GM21447 (cell line): ENCODE measurements at regions not wholly inside any gene's neighbourhood (a gene's known extent, or its start where the extent isn't known, plus 50 kb on each side); places are given as distances from the start of the nearest gene placed in this dataset.

ENCODE experiments used
- ATAC-seq: cut with Tn5 transposase; IDR thresholded peaks from one replicate; pipeline ENCODE4 v1.9.1; 2021; ENCODE audit not compliant: unreplicated experiment

DNA sequence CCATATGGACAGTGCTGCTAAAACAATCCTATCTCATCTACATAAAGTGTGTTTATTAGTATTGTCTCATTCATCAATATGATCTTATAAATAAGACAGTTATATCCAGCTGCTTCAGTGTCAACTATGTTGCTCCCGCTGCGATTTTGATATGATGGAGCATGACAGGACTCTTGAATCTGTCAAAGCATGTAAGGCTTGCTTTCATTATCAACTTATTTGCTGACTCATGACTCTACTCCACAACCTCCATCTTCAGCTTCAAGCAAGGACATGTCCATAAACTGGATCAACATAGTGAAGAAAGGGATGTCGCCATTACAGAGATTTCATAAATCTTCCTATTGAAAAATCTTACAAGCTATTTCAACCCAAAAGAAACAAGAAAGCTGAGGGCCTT is 2812.6 kb downstream of the PCDH9 start:
- no peak for ATAC-seq

DNA sequence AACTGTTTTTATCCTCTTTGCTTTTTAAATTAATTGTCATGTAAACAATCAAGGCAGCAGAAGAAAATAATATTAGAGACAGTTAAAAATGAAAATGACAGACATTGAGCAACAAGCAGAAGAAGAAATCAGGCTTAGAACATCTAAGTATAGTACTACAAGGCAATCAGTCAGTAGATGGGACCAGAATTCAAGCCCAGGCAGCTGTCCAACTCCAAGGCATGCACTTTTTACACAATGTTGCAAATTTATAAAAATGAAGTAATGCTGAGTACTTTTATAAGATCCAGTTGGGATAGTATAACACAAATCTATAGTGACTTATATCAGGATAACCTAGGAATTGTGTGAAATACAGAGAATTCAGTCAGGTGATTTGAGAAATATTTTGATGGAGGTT is 2815.8 kb downstream of the PCDH9 start:
- ATAC-seq = no peak

DNA sequence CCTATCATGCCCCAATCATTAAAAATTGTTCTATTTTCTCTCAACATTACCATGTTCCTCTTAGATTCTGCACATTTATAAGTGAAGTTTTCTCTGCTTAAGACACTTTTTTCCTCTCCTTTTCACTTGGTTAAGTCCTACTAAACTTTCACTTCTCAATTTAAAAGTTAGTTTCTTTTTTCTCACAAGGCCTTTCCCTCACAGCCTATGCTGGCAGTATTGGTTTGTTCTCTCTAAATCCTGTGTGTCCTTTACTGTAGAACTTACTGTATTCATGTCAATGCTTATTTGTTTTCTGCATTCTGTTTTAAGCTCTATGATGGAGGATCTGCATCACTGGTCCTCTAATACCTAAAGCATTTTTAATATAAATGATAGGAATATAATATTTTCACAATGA is 2816.6 kb downstream of the PCDH9 start:
- ATAC-seq = no peak

DNA sequence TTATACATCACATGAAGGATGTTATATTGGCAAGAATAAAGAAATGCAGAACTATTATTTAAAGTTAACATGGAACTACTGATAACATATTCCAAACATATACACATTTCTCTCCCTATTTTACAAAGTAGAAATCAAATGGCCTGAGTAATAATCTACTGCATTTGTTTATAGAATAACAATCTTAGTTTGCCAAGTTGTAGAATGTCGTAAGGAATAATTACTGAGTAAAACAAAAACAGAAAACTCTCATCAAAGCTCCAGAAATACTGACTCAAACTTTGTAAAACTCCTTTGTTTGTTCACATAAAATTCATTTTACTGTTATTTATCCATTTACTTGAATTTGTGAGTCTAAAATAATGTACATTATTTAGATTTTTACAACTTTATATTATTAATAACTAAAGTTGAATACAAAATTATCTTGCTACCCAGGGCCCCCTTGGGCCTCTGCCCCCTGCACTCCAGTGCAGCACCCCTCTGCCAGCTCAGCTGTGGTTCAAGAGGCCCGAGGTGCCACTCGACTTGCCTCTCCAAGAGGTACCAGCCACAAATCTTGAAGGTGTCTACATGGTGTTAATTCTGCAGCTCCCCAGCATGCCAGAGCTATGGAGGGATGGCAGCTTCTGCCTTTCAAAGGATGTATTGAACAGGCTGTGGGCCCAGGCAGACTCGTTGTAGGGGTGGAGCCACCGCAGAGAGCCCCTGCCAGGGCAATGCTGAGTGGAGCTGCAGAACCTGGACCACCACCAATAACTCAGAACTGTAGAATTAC is 2819.7 kb downstream of the PCDH9 start:
- no peak for ATAC-seq

DNA sequence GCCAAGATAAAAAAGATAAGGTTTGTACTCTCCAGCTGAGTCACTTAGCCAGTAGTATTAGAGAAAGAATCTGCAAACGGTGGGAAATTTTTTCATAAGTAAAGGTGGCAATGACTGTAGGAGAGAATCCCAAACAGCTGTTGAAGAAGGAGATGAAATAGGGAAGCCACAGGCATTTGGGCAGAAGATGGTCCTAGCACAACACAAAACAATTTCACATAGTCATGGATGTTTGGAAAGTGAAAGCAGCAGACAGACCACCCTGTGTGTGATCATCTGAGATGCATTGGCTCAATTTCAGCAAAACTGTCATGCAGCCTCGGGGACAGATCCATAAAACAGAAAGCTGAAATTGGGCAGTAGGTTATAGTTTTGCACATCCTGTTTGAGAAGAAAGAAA is 2832.4 kb downstream of the PCDH9 start:
- ATAC-seq = no peak

DNA sequence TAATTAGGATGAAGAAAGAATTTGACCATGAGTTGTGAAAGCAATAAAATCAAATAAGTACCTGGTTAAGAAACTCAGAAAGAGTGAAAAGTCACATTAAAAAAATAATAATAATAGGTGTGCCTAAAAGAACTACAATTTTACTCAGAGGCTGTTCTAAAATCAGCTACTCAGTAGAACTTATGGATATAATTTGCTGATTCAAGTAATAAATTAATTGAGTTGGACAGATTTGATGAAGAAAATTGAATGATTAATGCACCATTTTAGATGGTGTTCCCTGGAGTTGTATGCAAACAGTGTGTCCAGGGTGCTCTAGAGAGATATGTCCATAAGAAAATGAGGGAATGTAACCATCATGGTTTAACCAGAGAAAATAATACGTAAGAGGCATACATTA is 2852.5 kb downstream of the PCDH9 start:
- no peak for ATAC-seq

- ATAC-seq = no peak
Measured at GRCh38 chr13:64371461-64371860, 2858.7 kb downstream of the PCDH9 start.

DNA sequence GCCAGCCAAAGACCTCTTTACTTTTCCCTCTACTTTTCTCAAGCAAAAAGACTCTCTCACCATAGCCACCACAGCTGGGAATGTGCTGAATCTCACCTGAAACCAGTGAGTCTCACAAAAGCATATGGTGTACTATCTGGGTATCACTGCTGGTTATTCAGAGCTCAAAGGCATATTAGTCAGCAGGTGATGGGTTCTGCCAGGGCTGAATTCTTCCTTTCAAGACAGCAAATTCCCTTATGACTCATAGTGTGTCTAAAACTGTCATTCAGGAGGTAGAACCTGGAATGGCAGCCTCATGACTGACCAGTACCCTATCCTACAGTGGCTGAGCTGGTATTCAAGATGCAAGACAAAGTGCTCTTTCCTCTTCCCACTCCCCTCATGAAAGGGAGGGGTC is 2859.1 kb downstream of the PCDH9 start:
- ATAC-seq = no peak

- ATAC-seq = no peak
Measured at GRCh38 chr13:64369121-64369520, 2861.0 kb downstream of the PCDH9 start.

- no peak for ATAC-seq
Measured at GRCh38 chr13:64362564-64362963, 2867.6 kb downstream of the PCDH9 start.

- ATAC-seq = no peak
Measured at GRCh38 chr13:64347664-64348063, 2882.5 kb downstream of the PCDH9 start.

GRCh38 chr13:64339373-64340063 is 2890.6 kb downstream of the PCDH9 start:
- no peak for ATAC-seq

DNA sequence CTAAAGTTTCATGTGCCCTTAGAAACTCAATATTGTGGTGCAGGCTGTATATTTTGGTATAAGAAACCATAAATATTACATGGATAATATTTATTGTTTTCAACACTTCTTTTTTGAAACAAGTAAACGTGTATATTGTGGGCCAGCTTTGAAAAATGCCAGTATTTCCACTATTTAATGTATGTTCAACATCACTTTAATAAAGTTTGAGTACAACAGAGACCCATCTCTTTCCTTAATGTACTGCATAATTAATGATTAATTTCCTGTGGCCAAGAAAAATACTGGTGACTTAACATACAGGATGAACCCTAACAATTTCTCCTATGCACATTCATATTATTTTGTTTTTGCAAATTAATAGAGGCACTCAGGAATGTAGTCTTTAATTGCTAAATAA is 2891.5 kb downstream of the PCDH9 start:
- no peak for ATAC-seq

- no peak for ATAC-seq
Measured at GRCh38 chr13:64333888-64334287, 2896.2 kb downstream of the PCDH9 start.

- ATAC-seq = no peak
Measured at GRCh38 chr13:64332048-64332447, 2898.1 kb downstream of the PCDH9 start.

DNA sequence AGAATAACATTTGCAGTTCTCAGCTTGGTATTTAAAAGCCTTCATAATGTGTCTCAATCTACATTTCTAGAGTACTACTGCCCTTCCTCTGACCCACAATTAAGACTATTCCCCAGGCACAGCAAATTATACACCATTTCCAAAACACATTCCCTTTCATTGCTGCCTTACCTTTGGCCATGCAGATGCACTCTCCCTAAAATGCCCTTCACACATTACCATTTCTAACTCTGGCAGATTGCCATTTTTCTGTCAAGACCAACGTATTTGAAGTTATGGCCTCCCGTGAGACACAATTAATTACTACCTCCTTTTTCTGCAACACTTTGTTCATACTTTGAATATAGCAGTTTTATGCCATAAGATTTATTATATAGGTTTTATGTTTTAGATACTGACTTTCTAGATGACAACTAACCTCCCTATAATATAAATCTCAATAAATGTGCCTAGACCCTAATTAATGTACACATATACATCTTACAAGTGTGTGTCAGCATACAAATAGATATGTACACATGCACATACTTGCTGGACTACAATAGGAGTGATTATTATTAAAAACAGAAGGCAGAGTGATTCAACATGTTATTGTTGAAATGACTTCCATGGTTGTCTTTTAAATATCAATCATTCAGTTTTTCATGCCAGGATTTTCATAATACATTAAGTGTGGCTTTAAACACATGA is 2902.5 kb downstream of the PCDH9 start:
- no peak for ATAC-seq

DNA sequence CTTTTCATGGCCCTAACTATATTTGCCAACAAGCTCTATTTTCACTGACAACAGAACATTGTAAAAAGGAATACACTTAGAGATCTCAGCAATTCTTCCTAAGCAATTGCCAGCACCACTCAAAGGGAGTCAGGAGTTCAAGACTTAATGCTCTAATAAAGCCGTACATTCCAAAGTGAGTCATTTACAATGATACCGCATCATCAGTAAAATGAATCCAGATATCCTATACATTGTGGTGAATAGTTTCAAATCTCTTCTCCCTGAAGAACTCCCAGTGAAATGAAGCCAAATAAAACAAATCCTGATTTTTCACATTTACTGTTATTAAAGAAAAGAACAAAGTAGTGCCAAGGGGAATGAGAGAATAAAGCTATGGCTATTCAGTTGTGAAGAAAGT is 2898.7 kb upstream of the PCDH20 start:
- no peak for ATAC-seq

DNA sequence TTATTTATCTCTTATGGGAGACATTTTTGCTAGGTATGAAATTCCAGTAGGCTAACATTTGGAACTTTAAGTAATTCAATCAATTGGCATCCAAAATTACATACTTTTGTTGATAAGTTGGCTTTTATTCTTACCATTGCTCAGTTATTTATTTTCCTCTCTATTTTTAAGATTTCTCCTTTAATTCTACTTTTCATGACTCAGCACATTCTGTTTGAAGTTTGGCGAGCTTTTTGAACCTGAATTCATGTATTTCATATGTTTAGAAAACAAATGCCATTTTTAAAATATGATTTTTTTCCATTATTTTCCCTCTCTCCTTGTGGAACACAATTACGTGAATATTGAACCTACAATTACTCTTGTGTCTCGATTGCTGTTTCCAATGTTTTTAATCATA is 2896.3 kb upstream of the PCDH20 start:
- no peak for ATAC-seq

- ATAC-seq = no peak
Measured at GRCh38 chr13:64311112-64311511, 2895.5 kb upstream of the PCDH20 start.

GRCh38 chr13:64305246-64305645 is 2889.6 kb upstream of the PCDH20 start:
- ATAC-seq = no peak

DNA sequence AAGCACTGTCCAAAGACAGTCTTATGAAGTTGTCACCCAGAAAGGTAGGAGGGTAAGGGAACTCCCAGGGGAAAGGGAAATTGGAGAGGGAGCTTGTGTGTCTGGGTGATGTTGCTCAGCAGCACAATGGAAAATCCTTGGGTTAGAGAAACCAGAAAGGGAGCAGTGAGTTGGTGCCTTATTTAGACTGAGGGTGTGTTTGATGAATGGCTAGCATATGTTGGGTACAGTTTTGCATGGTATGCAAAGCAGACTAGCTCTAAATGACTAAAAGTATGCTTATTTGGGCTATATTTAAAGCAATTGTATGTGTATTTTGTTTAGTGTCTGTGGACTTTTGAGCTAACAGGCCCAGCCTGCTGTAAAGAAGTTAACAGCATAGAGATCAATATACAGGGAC is 2884.6 kb upstream of the PCDH20 start:
- ATAC-seq = no peak

- no peak for ATAC-seq
Measured at GRCh38 chr13:64293923-64294322, 2878.3 kb upstream of the PCDH20 start.
